ENCODE measurements at regions not wholly inside any gene's neighbourhood (a gene's known extent, or its start where the extent isn't known, plus 50 kb on each side); places are given as distances from the start of the nearest gene placed in this dataset.
A peak's percentile ranks its signal among the peaks of the same experiment; 100 is the strongest.

- no peak for TF ChIP-seq CTCF (IDR thresholded peaks at IDR 0.05)
- no peak for ATAC-seq (ENCODE audit: insufficient number of reproducible peaks, low FRiP score, low read depth)
- Histone ChIP-seq H3K27ac (peak overlapping the region; percentile 61 to 65), H3K27me3 (replicated peaks; ENCODE audit: insufficient read depth) (no peaks in the 10 kb centered on the region), H3K36me3 (no peaks in the 10 kb centered on the region), H3K4me3 (peak overlapping the region; percentile 47), H3K4me1 (ENCODE audit: control insufficient read depth in 1 of 2, low read depth in 2 of 2) (peaks cover 4 to 51% of the 10 kb centered on the region in 2 donors), H3K9me3 (no peaks in the 10 kb centered on the region)
- no peak for DNase-seq (ENCODE audit: low spot score)
Measured at GRCh38 chr13:32902029-32902780, 114.0 kb upstream of the KL start.

DNA sequence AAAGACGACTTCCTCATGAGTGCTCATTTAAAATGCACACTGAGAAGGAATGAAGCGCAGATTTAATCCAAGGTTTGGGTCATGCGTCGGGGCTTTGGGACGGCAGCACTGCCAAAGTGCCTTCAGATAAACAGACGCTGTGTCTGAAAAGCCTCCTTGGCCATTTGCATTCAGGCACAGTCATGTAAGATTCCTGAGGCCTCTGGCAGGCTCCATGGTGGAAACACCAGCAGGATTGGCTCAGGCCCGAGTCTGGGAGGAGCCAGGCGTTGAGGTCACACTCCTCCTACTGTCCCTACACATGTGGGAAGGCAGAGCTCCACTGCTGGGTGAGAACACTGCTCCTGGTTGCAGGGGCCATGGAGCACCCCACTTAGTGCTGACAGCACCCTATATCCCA, 113.3 kb upstream of the KL start:
- ATAC-seq (ENCODE audit: insufficient number of reproducible peaks, low FRiP score, low read depth) (peak; percentile 87), DNase-seq (ENCODE audit: low spot score) (peak; percentile 17)
- peaks cover 4 to 51% of the 10 kb centered on the region in 2 donors for H3K4me1 ChIP-seq (ENCODE audit: control insufficient read depth in 1 of 2, low read depth in 2 of 2)
- no peaks in the 10 kb centered on the region for H3K36me3 ChIP-seq
- H3K27me3 ChIP-seq (replicated peaks; ENCODE audit: insufficient read depth): no peaks in the 10 kb centered on the region
- H3K4me3 ChIP-seq: peak overlapping the region; percentile 47
- no peak for TF ChIP-seq CTCF (IDR thresholded peaks at IDR 0.05)
- H3K27ac ChIP-seq: peak overlapping the region; percentile 61 to 65
- no peaks in the 10 kb centered on the region for H3K9me3 ChIP-seq

GRCh38 chr13:32903720-32904119, 112.5 kb upstream of the KL start:
- TF ChIP-seq CTCF (IDR thresholded peaks at IDR 0.05): no peak
- no peak for DNase-seq (ENCODE audit: low spot score)

GRCh38 chr13:32904266-32904665, 112.0 kb upstream of the KL start:
- H3K4me3 ChIP-seq: no peak overlapping the region
- no peak for TF ChIP-seq CTCF (IDR thresholded peaks at IDR 0.05)
- H3K36me3 ChIP-seq: no peaks in the 10 kb centered on the region
- no peak overlapping the region for H3K27ac ChIP-seq
- no peak for DNase-seq (ENCODE audit: low spot score)
- no peak for ATAC-seq (ENCODE audit: insufficient number of reproducible peaks, low FRiP score, low read depth)
- H3K9me3 ChIP-seq: no peaks in the 10 kb centered on the region
- H3K27me3 ChIP-seq (replicated peaks; ENCODE audit: insufficient read depth): no peaks in the 10 kb centered on the region
- H3K4me1 ChIP-seq (ENCODE audit: control insufficient read depth in 1 of 2, low read depth in 2 of 2): peaks cover 4 to 51% of the 10 kb centered on the region in 2 donors

More at GRCh38 chr13:32903720-32904119, 112.5 kb upstream of the KL start:
- H3K4me3 ChIP-seq: no peak overlapping the region
- peaks cover 4 to 51% of the 10 kb centered on the region in 2 donors for H3K4me1 ChIP-seq (ENCODE audit: control insufficient read depth in 1 of 2, low read depth in 2 of 2)
- ATAC-seq (ENCODE audit: insufficient number of reproducible peaks, low FRiP score, low read depth): no peak
- peak overlapping the region in 1 of 2 donors; percentile 65 for H3K27ac ChIP-seq
- H3K36me3 ChIP-seq: no peaks in the 10 kb centered on the region
- no peaks in the 10 kb centered on the region for H3K9me3 ChIP-seq
- H3K27me3 ChIP-seq (replicated peaks; ENCODE audit: insufficient read depth): no peaks in the 10 kb centered on the region

DNA sequence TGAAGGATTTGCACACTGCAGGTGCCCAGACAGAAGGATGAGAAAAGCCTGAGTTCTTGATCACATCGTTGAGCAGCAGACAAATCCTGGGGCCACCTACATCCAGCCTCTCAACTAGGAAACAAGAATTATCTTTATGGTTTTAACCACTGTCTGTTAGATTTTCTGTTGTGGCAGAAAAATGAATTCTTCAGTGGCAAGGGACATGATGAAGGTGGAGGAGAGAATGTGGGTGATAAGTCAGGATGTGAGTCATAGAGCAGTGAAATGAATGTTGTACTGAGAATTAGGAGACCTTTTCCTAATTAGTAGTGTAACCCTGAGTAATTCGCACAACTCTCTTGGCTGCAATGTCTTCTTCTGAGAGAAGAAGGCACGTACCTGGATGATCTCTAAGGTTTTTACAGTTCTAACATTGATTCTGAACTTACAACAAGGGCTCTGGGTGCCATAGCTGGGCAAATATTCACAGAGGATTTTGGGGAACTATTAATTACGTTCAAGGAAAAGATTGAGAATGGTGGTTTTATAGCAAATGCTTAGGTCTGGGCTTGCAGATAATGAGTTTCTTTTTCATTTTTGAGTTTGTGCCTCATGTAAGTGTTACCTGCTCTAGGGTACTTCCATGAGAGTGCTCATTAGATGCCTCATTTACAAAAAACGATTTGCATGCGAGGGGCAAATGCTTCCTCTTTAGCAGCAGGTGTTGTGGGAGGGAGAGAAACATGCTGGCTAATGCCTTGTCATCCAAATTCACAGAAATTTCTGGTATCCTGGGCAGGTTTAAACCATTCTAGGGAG, 111.0 kb upstream of the KL start:
- Histone ChIP-seq H3K27ac (peak overlapping the region in 1 of 2 donors; percentile 6), H3K36me3 (no peaks in the 10 kb centered on the region), H3K9me3 (no peaks in the 10 kb centered on the region), H3K4me1 (ENCODE audit: control insufficient read depth in 1 of 2, low read depth in 2 of 2) (peaks cover 4 to 51% of the 10 kb centered on the region in 2 donors), H3K27me3 (replicated peaks; ENCODE audit: insufficient read depth) (no peaks in the 10 kb centered on the region), H3K4me3 (no peak overlapping the region)
- DNase-seq (ENCODE audit: low spot score) (no peak), ATAC-seq (ENCODE audit: insufficient number of reproducible peaks, low FRiP score, low read depth) (no peak)
- no peak for TF ChIP-seq CTCF (IDR thresholded peaks at IDR 0.05)
